HepG2 (cell line): ENCODE measurements at regions not wholly inside any gene's neighbourhood (a gene's known extent, or its start where the extent isn't known, plus 50 kb on each side); places are given as distances from the start of the nearest gene placed in this dataset.

Experiments
- ATAC-seq: fragments of 200-7000 bp; cut with Tn5 transposase; 3 replicates; pipeline ENCODE4 v1.9.1; 2020; ENCODE audit warnings: mild to moderate bottlenecking, moderate library complexity
- BruUV-seq: library from RNA; stranded (reverse); fragments of 400-500 nt; replicated peaks from 2 replicates; lab custom pipeline; 2021; lab: Mats Ljungman, UMichigan
- CTCF ChIA-PET: fragments of 300-600 bp; formaldehyde crosslinking; extraction: SDS; loops from one replicate; lab custom pipeline; 2021; ENCODE audit warnings: low total read pairs, inconsistent platforms, low intra/inter-chr PET ratio; lab: Yijun Ruan, JAX
- POLR2A ChIA-PET: fragments of 350-600 bp; sonication (Branson Sonifier 250); formaldehyde crosslinking; loops from one replicate; lab custom pipeline; 2020; ENCODE audit warnings: antibody characterized with exemption, inconsistent platforms; lab: Yijun Ruan, JAX
- DNase-seq: peaks from one replicate; pipeline ENCODE4 v3.0.0-alpha.2; 2015; ENCODE audit warnings: low spot score
- FAIRE-seq: peaks from 3 replicates; lab custom pipeline; 2011; peaks lifted over from hg19 to GRCh38; lab: Jason Lieb, UNC
- H2AFZ ChIP-seq: one replicate; pipeline ENCODE4 v1.6.1; 2011; ENCODE audit warnings: low read length, inconsistent platforms
- H3K27ac ChIP-seq: fragments of 300-600 bp; 3 replicates; pipeline ENCODE4 v1.8.0; 2011; ENCODE audit warnings: mixed run types, mild to moderate bottlenecking, mixed read lengths, low read length, inconsistent platforms; ENCODE audit not compliant: insufficient read depth; ENCODE audit errors: extremely low read length
- H3K27me3 ChIP-seq, 2 experiments: fragments of 200-600 bp in 1 of 2; 2 replicates in 1 of 2; 3 replicates in 1 of 2; pipeline versions ENCODE4 v1.6.0 to v1.8.0; 2011; ENCODE audit warnings: low read length in 2 of 2, mild to moderate bottlenecking in 2 of 2, moderate library complexity in 2 of 2, inconsistent platforms in 1 of 2; ENCODE audit not compliant: insufficient read depth in 2 of 2, control insufficient read depth in 1 of 2
- H3K36me3 ChIP-seq, 2 experiments: fragments of 200-600 bp in 1 of 2; replicated peaks in 1 of 2; 2 replicates in 1 of 2; 3 replicates in 1 of 2; pipeline versions ENCODE4 v1.5.1 to v1.8.0; 2011; ENCODE audit warnings: low read length in 2 of 2, inconsistent platforms in 1 of 2; ENCODE audit not compliant: insufficient read depth in 2 of 2, control insufficient read depth in 1 of 2
- H3K4me1 ChIP-seq: 2 replicates; pipeline ENCODE4 v1.5.1; 2012; ENCODE audit warnings: low read length, inconsistent platforms; ENCODE audit not compliant: insufficient read depth
- H3K4me2 ChIP-seq: 2 replicates; pipeline ENCODE4 v1.6.0; 2011; ENCODE audit warnings: low read depth, low read length, inconsistent platforms
- H3K4me3 ChIP-seq, 3 experiments: fragments of 200-600 bp in 1 of 3; sonication (generic), shearing (Covaris generic) in 1 of 3; replicated peaks in 1 of 3; 2 replicates each; pipeline ENCODE4 v1.5.1; 2011 to 2016; ENCODE audit warnings: low read length in 3 of 3, inconsistent platforms in 2 of 3, low read depth in 2 of 3, mild to moderate bottlenecking in 2 of 3, control low read depth in 1 of 3, mixed read lengths in 1 of 3; ENCODE audit not compliant: insufficient read depth in 1 of 3
- H3K79me2 ChIP-seq: one replicate; pipeline ENCODE4 v1.6.1; 2011; ENCODE audit warnings: low read length, inconsistent platforms; ENCODE audit not compliant: insufficient read depth
- H3K9ac ChIP-seq: 2 replicates; pipeline ENCODE4 v1.6.0; 2011; ENCODE audit warnings: mild to moderate bottlenecking, low read depth, low read length, inconsistent platforms; ENCODE audit not compliant: insufficient read depth
- H3K9me3 ChIP-seq: 2 replicates; pipeline ENCODE4 v1.5.1; 2012; ENCODE audit warnings: mild to moderate bottlenecking, low read length
- H4K20me1 ChIP-seq: 2 replicates; pipeline ENCODE4 v1.6.0; 2011; ENCODE audit warnings: inconsistent platforms, mild to moderate bottlenecking, low read length, moderate library complexity; ENCODE audit not compliant: insufficient read depth
- CENPT ChIP-seq: sonication (generic); formaldehyde crosslinking; IDR thresholded peaks from 2 replicates; pipeline ENCODE4 v1.8.0; 2022; ENCODE audit warnings: low read depth, mild to moderate bottlenecking, moderate library complexity, missing genetic modification reagents
- DBP ChIP-seq: sonication (generic); formaldehyde crosslinking; IDR thresholded peaks from 2 replicates; pipeline ENCODE4 v1.4.0; 2020; ENCODE audit warnings: missing genetic modification reagents; ENCODE audit errors: not compliant biosample characterization
- HMG20B ChIP-seq: conservative IDR thresholded peaks from 2 replicates; pipeline ENCODE4 v1.6.1; 2016; ENCODE audit warnings: missing genetic modification reagents, missing compliant biosample characterization
- HOMEZ ChIP-seq: IDR thresholded peaks from 2 replicates; pipeline ENCODE4 v1.6.1; 2016; ENCODE audit warnings: low read depth
- ZBTB8A ChIP-seq: sonication (generic); formaldehyde crosslinking; IDR thresholded peaks from 2 replicates; pipeline ENCODE4 v1.4.0; 2020; ENCODE audit warnings: mild to moderate bottlenecking, low read depth, missing genetic modification reagents, borderline replicate concordance
- ZFP82 ChIP-seq: sonication (generic); formaldehyde crosslinking; IDR thresholded peaks from 2 replicates; pipeline ENCODE4 v1.5.1; 2020; ENCODE audit warnings: mild to moderate bottlenecking, missing genetic modification reagents, borderline replicate concordance
- ZNF142 ChIP-seq: sonication (generic); formaldehyde crosslinking; IDR thresholded peaks from 2 replicates; pipeline ENCODE4 v1.4.0; 2020; ENCODE audit warnings: missing genetic modification reagents
- ZNF569 ChIP-seq: sonication (generic); formaldehyde crosslinking; IDR thresholded peaks from 2 replicates; pipeline ENCODE4 v1.5.0; 2020; ENCODE audit warnings: mild to moderate bottlenecking, missing genetic modification reagents, moderate library complexity, borderline replicate concordance
- ZNF891 ChIP-seq: sonication (generic); formaldehyde crosslinking; IDR thresholded peaks from 2 replicates; pipeline ENCODE4 v1.5.0; 2020; ENCODE audit warnings: mild to moderate bottlenecking, missing genetic modification reagents
- WGBS: methylation state at CpG from one replicate; pipeline ENCODE4 v1.1.6; 2017; ENCODE audit warnings: low lambda C conversion rate; 5-methylcytosine and 5-hydroxymethylcytosine counted together
- in situ Hi-C: cut with HindIII; loops from 2 replicates; pipeline ENCODE4 v1.10.0; 2017; ENCODE audit warnings: low pct_unique_long_range_greater_than_20kb; ENCODE audit not compliant: extremely low pct_ligation_motif_present
- intact Hi-C: fragments of 100-400 bp; cut with micrococcal nuclease; formaldehyde crosslinking; loops from one replicate; pipeline ENCODE4 v1.10.0; 2022; ENCODE audit not compliant: unreplicated experiment

- ATAC-seq = no peak
- BruUV-seq = no TSS peak
- in situ Hi-C loops = no loop called here
- no peak for TF ChIP-seq ZFP82 (CRISPR knock-in tag)
- no peak for TF ChIP-seq CENPT (CRISPR knock-in tag)
- no peak for TF ChIP-seq ZNF569 (CRISPR knock-in tag)
- TF ChIP-seq HMG20B (CRISPR knock-in tag) = no peak
- no peak for TF ChIP-seq DBP (CRISPR knock-in tag)
- TF ChIP-seq ZNF891 (CRISPR knock-in tag) = no peak
- no peak for TF ChIP-seq ZNF142 (CRISPR knock-in tag)
- TF ChIP-seq HOMEZ (CRISPR knock-in tag) = no peak
- no peak for TF ChIP-seq ZBTB8A (CRISPR knock-in tag)
- TF ChIP-seq, all 625 proteins: peak for 0
- no peak for FAIRE-seq
- Histone ChIP-seq H3K79me2 (no peaks in the 10 kb centered on the region), H2AFZ (no peak overlapping the region), H3K4me1 (no peaks in the 10 kb centered on the region), H3K27ac (no peak overlapping the region), H3K4me2 (no peak overlapping the region), H4K20me1 (no peaks in the 10 kb centered on the region), H3K9me3 (peaks cover 5% of the 10 kb centered on the region), H3K4me3 (no peak overlapping the region), H3K9ac (no peak overlapping the region), H3K27me3 (no peaks in the 10 kb centered on the region), H3K36me3 (no peaks in the 10 kb centered on the region)
- ChIA-PET CTCF (no interaction called here), POLR2A (no interaction called here)
- DNase-seq = no peak
- intact Hi-C loops = no loop called here
- 47% methylated on average over 6 of the region's 10 CpGs for WGBS
Measured at GRCh38 chr4:32215277-32215676, 1495.1 kb downstream of the PCDH7 start.
